NCI-H2029 treated with DMSO at 0.1 percent for 48 hours (cell line): ENCODE measurements at regions not wholly inside any gene's neighbourhood (a gene's known extent, or its start where the extent isn't known, plus 50 kb on each side); places are given as distances from the start of the nearest gene placed in this dataset.
"Not testable (repeated sequence)": the region's sequence is repeated elsewhere in the genome, so short reads cannot be mapped to it uniquely, and the experiment has no call there.

Experiments
- DNase-seq: peaks from one replicate; lab custom pipeline; 2025; lab: John Stamatoyannopoulos, UW

- peak; percentile 30 for DNase-seq
These were observed 247.1 kb downstream of the SLCO4C1 start for GRCh38 chr5:102048940-102049339.

- DNase-seq, result not testable (repeated sequence)
These were observed 249.0 kb downstream of the SLCO4C1 start for GRCh38 chr5:102047073-102047472.

- DNase-seq, result no peak
These were observed 255.8 kb downstream of the SLCO4C1 start for GRCh38 chr5:102040326-102040725.

GRCh38 chr5:102036927-102037326 lies 259.2 kb downstream of the SLCO4C1 start:
- no peak for DNase-seq

- DNase-seq, result no peak
These were observed 264.4 kb downstream of the SLCO4C1 start for GRCh38 chr5:102031711-102032110.

- DNase-seq, result no peak
These were observed 277.4 kb downstream of the SLCO4C1 start for GRCh38 chr5:102018690-102019089.

- DNase-seq, result no peak
These were observed 277.8 kb downstream of the SLCO4C1 start for GRCh38 chr5:102018279-102018678.

GRCh38 chr5:102014371-102014770 lies 281.7 kb downstream of the SLCO4C1 start:
- DNase-seq, result no peak

GRCh38 chr5:102010644-102011043 lies 285.4 kb downstream of the SLCO4C1 start:
- DNase-seq, result no peak

- DNase-seq, result no peak
These were observed 298.8 kb downstream of the SLCO4C1 start for GRCh38 chr5:101997235-101997634.

GRCh38 chr5:101995585-101995984 lies 300.5 kb downstream of the SLCO4C1 start:
- no peak for DNase-seq

- peak; percentile 64 for DNase-seq
These were observed 304.6 kb downstream of the SLCO4C1 start for GRCh38 chr5:101991486-101991885.

- DNase-seq, result no peak
These were observed 306.4 kb downstream of the SLCO4C1 start for GRCh38 chr5:101989659-101990058.

GRCh38 chr5:101977729-101978345 lies 318.2 kb downstream of the SLCO4C1 start:
- DNase-seq, result peak; percentile 74

GRCh38 chr5:101976933-101977332 lies 319.2 kb downstream of the SLCO4C1 start:
- DNase-seq, result peak; percentile 56

- peak; percentile 43 for DNase-seq
These were observed 326.3 kb downstream of the SLCO4C1 start for GRCh38 chr5:101969742-101970141.

GRCh38 chr5:101966476-101966875 lies 329.6 kb downstream of the SLCO4C1 start:
- no peak for DNase-seq

GRCh38 chr5:101955891-101956290 lies 340.2 kb downstream of the SLCO4C1 start:
- no peak for DNase-seq

- no peak for DNase-seq
These were observed 346.1 kb downstream of the SLCO4C1 start for GRCh38 chr5:101950019-101950418.

GRCh38 chr5:101948615-101949014 lies 347.5 kb downstream of the SLCO4C1 start:
- no peak for DNase-seq

- no peak for DNase-seq
These were observed 352.3 kb downstream of the SLCO4C1 start for GRCh38 chr5:101943784-101944183.

- DNase-seq, result no peak
These were observed 353.7 kb downstream of the SLCO4C1 start for GRCh38 chr5:101942321-101942882.

- no peak for DNase-seq
These were observed 359.0 kb downstream of the SLCO4C1 start for GRCh38 chr5:101937041-101937440.

- no peak for DNase-seq
These were observed 361.0 kb downstream of the SLCO4C1 start for GRCh38 chr5:101935086-101935485.
